HepG2 (cell line): ENCODE measurements at regions not wholly inside any gene's neighbourhood (a gene's known extent, or its start where the extent isn't known, plus 50 kb on each side); places are given as distances from the start of the nearest gene placed in this dataset.
"Not testable (repeated sequence)": the region's sequence is repeated elsewhere in the genome, so short reads cannot be mapped to it uniquely, and the experiment has no call there.

Experiments used
- ATAC-seq: fragments of 200-7000 bp; cut with Tn5 transposase; 3 replicates; pipeline ENCODE4 v1.9.1; 2020; ENCODE audit warnings: mild to moderate bottlenecking, moderate library complexity
- BruUV-seq: library from RNA; stranded (reverse); fragments of 400-500 nt; replicated peaks from 2 replicates; lab custom pipeline; 2021; lab: Mats Ljungman, UMichigan
- CTCF ChIA-PET: fragments of 300-600 bp; formaldehyde crosslinking; extraction: SDS; loops from one replicate; lab custom pipeline; 2021; ENCODE audit warnings: low total read pairs, inconsistent platforms, low intra/inter-chr PET ratio; lab: Yijun Ruan, JAX
- POLR2A ChIA-PET: fragments of 350-600 bp; sonication (Branson Sonifier 250); formaldehyde crosslinking; loops from one replicate; lab custom pipeline; 2020; ENCODE audit warnings: antibody characterized with exemption, inconsistent platforms; lab: Yijun Ruan, JAX
- DNase-seq: peaks from one replicate; pipeline ENCODE4 v3.0.0-alpha.2; 2015; ENCODE audit warnings: low spot score
- FAIRE-seq: peaks from 3 replicates; lab custom pipeline; 2011; peaks lifted over from hg19 to GRCh38; lab: Jason Lieb, UNC
- H2AFZ ChIP-seq: one replicate; pipeline ENCODE4 v1.6.1; 2011; ENCODE audit warnings: low read length, inconsistent platforms
- H3K27ac ChIP-seq: fragments of 300-600 bp; 3 replicates; pipeline ENCODE4 v1.8.0; 2011; ENCODE audit warnings: mixed run types, mild to moderate bottlenecking, mixed read lengths, low read length, inconsistent platforms; ENCODE audit not compliant: insufficient read depth; ENCODE audit errors: extremely low read length
- H3K27me3 ChIP-seq, 2 experiments: fragments of 200-600 bp in 1 of 2; 2 replicates in 1 of 2; 3 replicates in 1 of 2; pipeline versions ENCODE4 v1.6.0 to v1.8.0; 2011; ENCODE audit warnings: low read length in 2 of 2, mild to moderate bottlenecking in 2 of 2, moderate library complexity in 2 of 2, inconsistent platforms in 1 of 2; ENCODE audit not compliant: insufficient read depth in 2 of 2, control insufficient read depth in 1 of 2
- H3K36me3 ChIP-seq, 2 experiments: fragments of 200-600 bp in 1 of 2; replicated peaks in 1 of 2; 2 replicates in 1 of 2; 3 replicates in 1 of 2; pipeline versions ENCODE4 v1.5.1 to v1.8.0; 2011; ENCODE audit warnings: low read length in 2 of 2, inconsistent platforms in 1 of 2; ENCODE audit not compliant: insufficient read depth in 2 of 2, control insufficient read depth in 1 of 2
- H3K4me1 ChIP-seq: 2 replicates; pipeline ENCODE4 v1.5.1; 2012; ENCODE audit warnings: low read length, inconsistent platforms; ENCODE audit not compliant: insufficient read depth
- H3K4me2 ChIP-seq: 2 replicates; pipeline ENCODE4 v1.6.0; 2011; ENCODE audit warnings: low read depth, low read length, inconsistent platforms
- H3K4me3 ChIP-seq, 3 experiments: fragments of 200-600 bp in 1 of 3; sonication (generic), shearing (Covaris generic) in 1 of 3; replicated peaks in 1 of 3; 2 replicates each; pipeline ENCODE4 v1.5.1; 2011 to 2016; ENCODE audit warnings: low read length in 3 of 3, inconsistent platforms in 2 of 3, low read depth in 2 of 3, mild to moderate bottlenecking in 2 of 3, control low read depth in 1 of 3, mixed read lengths in 1 of 3; ENCODE audit not compliant: insufficient read depth in 1 of 3
- H3K79me2 ChIP-seq: one replicate; pipeline ENCODE4 v1.6.1; 2011; ENCODE audit warnings: low read length, inconsistent platforms; ENCODE audit not compliant: insufficient read depth
- H3K9ac ChIP-seq: 2 replicates; pipeline ENCODE4 v1.6.0; 2011; ENCODE audit warnings: mild to moderate bottlenecking, low read depth, low read length, inconsistent platforms; ENCODE audit not compliant: insufficient read depth
- H3K9me3 ChIP-seq: 2 replicates; pipeline ENCODE4 v1.5.1; 2012; ENCODE audit warnings: mild to moderate bottlenecking, low read length
- H4K20me1 ChIP-seq: 2 replicates; pipeline ENCODE4 v1.6.0; 2011; ENCODE audit warnings: inconsistent platforms, mild to moderate bottlenecking, low read length, moderate library complexity; ENCODE audit not compliant: insufficient read depth
- RBFOX2 ChIP-seq: fragments of 200-400 bp; formaldehyde crosslinking; IDR thresholded peaks from 2 replicates; pipeline ENCODE4 v1.6.1; 2017; ENCODE audit warnings: low read depth, mild to moderate bottlenecking, low read length
- ZFP62 ChIP-seq: sonication (generic); formaldehyde crosslinking; IDR thresholded peaks from 2 replicates; pipeline ENCODE4 v1.4.0; 2020; ENCODE audit warnings: missing genetic modification reagents
- ZNF160 ChIP-seq: sonication (generic); formaldehyde crosslinking; IDR thresholded peaks from 2 replicates; pipeline ENCODE4 v1.8.0; 2022; ENCODE audit warnings: mild to moderate bottlenecking, inconsistent platforms, missing genetic modification reagents
- WGBS: methylation state at CpG from one replicate; pipeline ENCODE4 v1.1.6; 2017; ENCODE audit warnings: low lambda C conversion rate; 5-methylcytosine and 5-hydroxymethylcytosine counted together
- in situ Hi-C: cut with HindIII; loops from 2 replicates; pipeline ENCODE4 v1.10.0; 2017; ENCODE audit warnings: low pct_unique_long_range_greater_than_20kb; ENCODE audit not compliant: extremely low pct_ligation_motif_present
- intact Hi-C: fragments of 100-400 bp; cut with micrococcal nuclease; formaldehyde crosslinking; loops from one replicate; pipeline ENCODE4 v1.10.0; 2022; ENCODE audit not compliant: unreplicated experiment
- TF ChIP-seq, protein P1 (sequence below): sonication (generic); formaldehyde crosslinking; IDR thresholded peaks from 2 replicates; pipeline ENCODE4 v1.4.0; 2020; ENCODE audit warnings: missing genetic modification reagents
- TF ChIP-seq, protein P2 (sequence below): sonication (generic); formaldehyde crosslinking; IDR thresholded peaks from 2 replicates; pipeline ENCODE4 v1.5.0; 2020; ENCODE audit warnings: mild to moderate bottlenecking, missing genetic modification reagents
- TF ChIP-seq, protein P3 (sequence below): IDR thresholded peaks from 2 replicates; pipeline ENCODE4 v1.6.1; 2018; ENCODE audit warnings: missing genetic modification reagents, mild to moderate bottlenecking, missing compliant biosample characterization

DNA sequence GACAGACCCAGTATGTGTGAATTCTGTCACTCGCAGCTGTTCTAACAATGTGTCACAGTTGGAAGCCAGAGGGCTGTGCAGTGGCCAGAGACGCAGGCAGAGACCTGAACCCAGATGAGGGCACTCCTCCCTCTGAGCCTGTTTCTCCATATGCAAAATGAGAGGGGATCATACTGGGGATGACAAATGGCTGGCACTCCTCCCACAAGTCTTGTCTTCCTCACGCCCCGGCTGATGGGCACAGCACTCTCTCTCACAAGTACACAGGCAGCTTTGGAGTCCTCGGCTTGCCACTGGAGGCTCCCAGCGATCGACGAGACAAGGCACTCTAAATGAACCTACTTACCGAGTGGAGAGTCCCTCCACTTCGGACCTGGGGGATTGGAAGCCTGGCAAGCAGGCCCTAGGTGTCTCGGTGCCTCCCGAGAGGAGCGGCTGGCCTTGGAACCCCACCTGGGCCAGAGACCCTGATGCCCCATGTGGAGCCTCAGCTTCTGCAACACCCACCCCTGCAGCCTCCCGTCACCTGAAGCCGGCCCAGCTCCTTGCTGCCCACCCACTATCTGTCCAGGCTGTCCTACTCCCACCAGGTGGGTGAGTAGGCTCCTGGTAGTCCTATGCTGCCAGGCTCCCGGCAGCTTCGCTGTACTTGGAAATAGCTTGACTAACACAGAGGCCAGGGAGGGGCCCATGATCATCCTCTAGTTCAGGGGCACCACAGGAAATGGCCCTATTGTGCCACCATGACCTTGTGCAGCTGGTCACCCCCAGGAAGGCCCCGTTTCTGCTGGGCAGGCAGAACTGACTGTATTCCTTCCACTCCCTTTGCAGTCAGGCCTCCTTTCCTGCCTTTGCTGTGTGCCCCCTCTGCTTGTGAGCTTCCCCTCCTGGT lies 65.0 kb upstream of the IQSEC1 start:
- no peak for FAIRE-seq
- DNase-seq, result no peak
- peaks cover 8% of the 10 kb centered on the region for H3K4me1 ChIP-seq
- ChIA-PET POLR2A (no interaction called here), CTCF (no interaction called here)
- no peak overlapping the region for H3K27ac ChIP-seq
- TF ChIP-seq ZNF160 (CRISPR knock-in tag) (no peak), RBFOX2 (no peak), ZFP62 (CRISPR knock-in tag) (no peak)
- TF ChIP-seq, protein P1, sequence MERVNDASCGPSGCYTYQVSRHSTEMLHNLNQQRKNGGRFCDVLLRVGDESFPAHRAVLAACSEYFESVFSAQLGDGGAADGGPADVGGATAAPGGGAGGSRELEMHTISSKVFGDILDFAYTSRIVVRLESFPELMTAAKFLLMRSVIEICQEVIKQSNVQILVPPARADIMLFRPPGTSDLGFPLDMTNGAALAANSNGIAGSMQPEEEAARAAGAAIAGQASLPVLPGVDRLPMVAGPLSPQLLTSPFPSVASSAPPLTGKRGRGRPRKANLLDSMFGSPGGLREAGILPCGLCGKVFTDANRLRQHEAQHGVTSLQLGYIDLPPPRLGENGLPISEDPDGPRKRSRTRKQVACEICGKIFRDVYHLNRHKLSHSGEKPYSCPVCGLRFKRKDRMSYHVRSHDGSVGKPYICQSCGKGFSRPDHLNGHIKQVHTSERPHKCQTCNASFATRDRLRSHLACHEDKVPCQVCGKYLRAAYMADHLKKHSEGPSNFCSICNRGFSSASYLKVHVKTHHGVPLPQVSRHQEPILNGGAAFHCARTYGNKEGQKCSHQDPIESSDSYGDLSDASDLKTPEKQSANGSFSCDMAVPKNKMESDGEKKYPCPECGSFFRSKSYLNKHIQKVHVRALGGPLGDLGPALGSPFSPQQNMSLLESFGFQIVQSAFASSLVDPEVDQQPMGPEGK (CRISPR knock-in tag), result no peak
- TF ChIP-seq, protein P2, sequence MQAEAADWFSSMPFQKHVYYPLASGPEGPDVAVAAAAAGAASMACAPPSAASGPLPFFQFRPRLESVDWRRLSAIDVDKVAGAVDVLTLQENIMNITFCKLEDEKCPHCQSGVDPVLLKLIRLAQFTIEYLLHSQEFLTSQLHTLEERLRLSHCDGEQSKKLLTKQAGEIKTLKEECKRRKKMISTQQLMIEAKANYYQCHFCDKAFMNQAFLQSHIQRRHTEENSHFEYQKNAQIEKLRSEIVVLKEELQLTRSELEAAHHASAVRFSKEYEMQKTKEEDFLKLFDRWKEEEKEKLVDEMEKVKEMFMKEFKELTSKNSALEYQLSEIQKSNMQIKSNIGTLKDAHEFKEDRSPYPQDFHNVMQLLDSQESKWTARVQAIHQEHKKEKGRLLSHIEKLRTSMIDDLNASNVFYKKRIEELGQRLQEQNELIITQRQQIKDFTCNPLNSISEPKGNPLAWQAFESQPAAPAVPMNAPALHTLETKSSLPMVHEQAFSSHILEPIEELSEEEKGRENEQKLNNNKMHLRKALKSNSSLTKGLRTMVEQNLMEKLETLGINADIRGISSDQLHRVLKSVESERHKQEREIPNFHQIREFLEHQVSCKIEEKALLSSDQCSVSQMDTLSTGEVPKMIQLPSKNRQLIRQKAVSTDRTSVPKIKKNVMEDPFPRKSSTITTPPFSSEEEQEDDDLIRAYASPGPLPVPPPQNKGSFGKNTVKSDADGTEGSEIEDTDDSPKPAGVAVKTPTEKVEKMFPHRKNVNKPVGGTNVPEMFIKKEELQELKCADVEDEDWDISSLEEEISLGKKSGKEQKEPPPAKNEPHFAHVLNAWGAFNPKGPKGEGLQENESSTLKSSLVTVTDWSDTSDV (CRISPR knock-in tag), result no peak
- TF ChIP-seq, protein P3, sequence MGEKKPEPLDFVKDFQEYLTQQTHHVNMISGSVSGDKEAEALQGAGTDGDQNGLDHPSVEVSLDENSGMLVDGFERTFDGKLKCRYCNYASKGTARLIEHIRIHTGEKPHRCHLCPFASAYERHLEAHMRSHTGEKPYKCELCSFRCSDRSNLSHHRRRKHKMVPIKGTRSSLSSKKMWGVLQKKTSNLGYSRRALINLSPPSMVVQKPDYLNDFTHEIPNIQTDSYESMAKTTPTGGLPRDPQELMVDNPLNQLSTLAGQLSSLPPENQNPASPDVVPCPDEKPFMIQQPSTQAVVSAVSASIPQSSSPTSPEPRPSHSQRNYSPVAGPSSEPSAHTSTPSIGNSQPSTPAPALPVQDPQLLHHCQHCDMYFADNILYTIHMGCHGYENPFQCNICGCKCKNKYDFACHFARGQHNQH, result no peak
- no TSS peak for BruUV-seq
- in situ Hi-C loops (no loop called here), intact Hi-C loops (no loop called here)
- no peaks in the 10 kb centered on the region for H3K27me3 ChIP-seq
- no peak overlapping the region for H3K4me3 ChIP-seq
- ATAC-seq, result no peak
- H2AFZ ChIP-seq, result no peak overlapping the region
- H3K9ac ChIP-seq, result no peak overlapping the region
- WGBS, result 94% methylated on average over 6 of the region's 18 CpGs
- H3K79me2 ChIP-seq, result no peaks in the 10 kb centered on the region
- H3K36me3 ChIP-seq, result peaks cover 2 to 5% of the 10 kb centered on the region in 2 experiments; a peak in 2 of 5 replicates
- no peaks in the 10 kb centered on the region for H3K9me3 ChIP-seq
- H3K4me2 ChIP-seq, result no peak overlapping the region
- peaks cover 22% of the 10 kb centered on the region; the same call in 1 of the 2 replicates for H4K20me1 ChIP-seq

DNA sequence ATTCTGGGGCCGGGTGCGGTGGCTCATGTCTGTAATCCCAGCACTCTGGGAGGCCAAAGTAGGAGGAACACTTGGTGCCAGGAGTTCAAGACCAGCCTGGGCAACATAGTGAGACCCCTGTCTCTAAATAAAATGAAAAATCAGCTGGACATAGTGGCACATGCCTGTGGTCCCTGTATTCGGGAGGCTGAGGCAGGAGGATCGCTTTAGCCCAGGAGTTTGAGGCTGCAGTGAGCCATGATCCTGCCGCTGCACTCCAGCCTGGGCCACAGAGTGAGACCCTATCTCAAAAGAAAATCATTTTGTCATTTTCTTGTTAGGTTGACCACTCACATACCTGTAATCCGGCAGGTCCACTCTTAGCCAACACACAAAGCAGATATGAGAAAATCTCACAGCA lies 63.6 kb upstream of the IQSEC1 start:
- H3K27ac ChIP-seq, CTCF ChIA-PET, DNase-seq, in situ Hi-C loops, FAIRE-seq, H3K79me2 ChIP-seq, H3K4me3 ChIP-seq, intact Hi-C loops, H3K9ac ChIP-seq, POLR2A ChIA-PET, BruUV-seq, ATAC-seq, H3K36me3 ChIP-seq, H3K9me3 ChIP-seq, H3K4me1 ChIP-seq, H3K27me3 ChIP-seq, H3K4me2 ChIP-seq, H2AFZ ChIP-seq: not testable (repeated sequence)
- H4K20me1 ChIP-seq, result peaks cover 13% of the 10 kb centered on the region; the same call in 1 of the 2 replicates
- WGBS, result 96% methylated on average over 6 of the region's 6 CpGs
